DMS 273 (cell line): ENCODE measurements at regions not wholly inside any gene's neighbourhood (a gene's known extent, or its start where the extent isn't known, plus 50 kb on each side); places are given as distances from the start of the nearest gene placed in this dataset.

Experiments used
- DNase-seq: peaks from one replicate; lab custom pipeline; 2025; ENCODE audit not compliant: unreplicated experiment; lab: John Stamatoyannopoulos, UW

DNA sequence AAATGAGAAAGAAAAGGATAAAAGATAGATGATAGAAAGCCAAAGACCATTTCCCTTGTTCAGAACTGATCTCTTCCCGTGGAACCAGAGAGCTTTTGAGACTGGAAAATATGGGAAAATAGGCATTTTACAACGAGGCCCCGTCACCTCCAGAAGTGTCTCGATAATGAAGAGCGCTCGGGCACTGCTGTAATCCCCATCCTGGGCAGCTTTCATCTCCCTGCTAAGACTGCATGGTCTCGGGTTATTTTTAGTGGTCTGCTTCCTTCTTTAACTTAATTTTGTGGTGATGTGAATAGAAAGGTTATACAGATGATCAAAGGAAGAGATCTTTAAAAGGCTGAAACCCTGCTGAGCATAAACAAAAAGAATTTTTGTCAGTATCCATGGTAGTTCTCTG lies 176.6 kb downstream of the METTL4 start:
- DNase-seq, result no peak

GRCh38 chr18:2395427-2396161 lies 175.7 kb downstream of the METTL4 start:
- DNase-seq, result no peak

- no peak for DNase-seq
Measured at GRCh38 chr18:2396162-2396505, 175.2 kb downstream of the METTL4 start.

GRCh38 chr18:2400701-2401196 lies 170.6 kb downstream of the METTL4 start:
- no peak for DNase-seq

DNA sequence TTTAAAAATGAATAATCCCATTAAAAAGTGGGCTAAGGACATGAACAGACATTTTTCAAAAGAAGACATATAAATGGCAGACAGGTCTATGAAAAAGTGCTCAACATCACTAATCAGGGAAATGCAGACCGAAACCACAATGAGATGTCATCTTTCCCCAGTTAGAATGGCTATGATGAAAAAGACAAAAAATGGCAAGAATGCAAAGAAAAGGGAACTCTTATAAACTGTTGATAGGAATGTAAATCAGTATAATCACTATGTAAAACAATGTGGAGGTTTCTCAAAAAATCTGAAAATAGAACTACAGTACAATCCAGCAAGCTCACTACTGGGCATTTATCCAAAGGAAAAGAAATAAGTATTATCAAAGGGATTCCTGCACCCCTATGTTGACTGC lies 169.2 kb downstream of the METTL4 start:
- no peak for DNase-seq

DNA sequence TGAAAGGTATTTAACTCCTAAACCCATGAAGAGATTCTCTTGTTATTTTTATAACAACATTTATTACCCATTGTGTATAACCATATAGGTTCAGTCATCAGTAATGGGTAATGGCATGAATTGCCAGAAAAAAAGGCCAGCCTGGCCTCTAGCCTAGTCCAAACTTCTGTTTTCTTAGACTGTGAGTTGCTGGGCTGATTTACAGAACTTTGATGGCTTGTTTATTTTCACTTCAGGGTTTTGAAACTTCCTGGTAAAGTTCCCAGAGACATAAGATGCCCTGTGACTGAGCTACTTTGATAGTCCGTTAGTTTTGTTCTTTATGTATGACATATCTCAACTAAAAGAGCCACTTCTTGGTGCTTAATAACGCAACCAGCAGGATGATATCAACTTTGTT lies 164.8 kb downstream of the METTL4 start:
- no peak for DNase-seq

DNA sequence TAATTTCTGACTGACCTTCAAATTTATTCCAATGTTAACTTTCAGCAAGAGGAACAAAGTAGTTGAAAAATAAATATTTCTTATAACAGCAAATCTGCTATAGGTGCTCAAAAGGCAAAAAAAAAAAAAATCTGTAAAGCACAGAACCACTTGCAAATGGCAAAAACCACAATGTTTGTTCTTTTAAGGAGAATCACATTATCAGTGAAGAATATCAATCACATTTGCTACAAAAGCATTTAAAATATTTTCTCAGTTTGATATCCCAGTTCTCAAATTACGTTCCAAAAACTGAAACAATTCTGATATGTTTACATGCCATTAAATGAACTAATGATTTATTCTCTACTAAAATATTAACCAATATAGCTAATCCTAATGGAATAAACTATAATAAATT lies 163.3 kb downstream of the METTL4 start:
- no peak for DNase-seq

DNA sequence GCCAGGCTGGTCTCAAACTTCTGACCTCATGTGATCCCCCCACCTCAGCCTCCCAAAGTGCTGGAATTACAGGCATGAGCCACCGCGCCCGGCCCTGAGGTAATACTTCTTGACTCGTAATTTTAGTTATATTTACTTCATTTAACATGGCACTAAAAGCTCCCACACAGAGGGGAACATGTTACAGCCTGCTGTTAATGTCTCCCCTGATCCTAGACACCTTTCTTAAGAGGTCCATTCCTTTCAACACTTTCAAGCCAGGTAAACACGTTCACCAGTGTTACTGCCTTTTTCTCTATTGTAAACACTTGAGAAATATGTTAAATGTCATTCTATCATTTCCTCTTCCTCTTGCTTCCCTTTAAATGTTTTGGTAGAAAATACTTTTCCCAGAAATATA lies 161.4 kb downstream of the METTL4 start:
- DNase-seq, result no peak

- DNase-seq, result no peak
Measured at GRCh38 chr18:2410688-2411087, 160.6 kb downstream of the METTL4 start.

- no peak for DNase-seq
Measured at GRCh38 chr18:2411381-2411960, 159.8 kb downstream of the METTL4 start.

DNA sequence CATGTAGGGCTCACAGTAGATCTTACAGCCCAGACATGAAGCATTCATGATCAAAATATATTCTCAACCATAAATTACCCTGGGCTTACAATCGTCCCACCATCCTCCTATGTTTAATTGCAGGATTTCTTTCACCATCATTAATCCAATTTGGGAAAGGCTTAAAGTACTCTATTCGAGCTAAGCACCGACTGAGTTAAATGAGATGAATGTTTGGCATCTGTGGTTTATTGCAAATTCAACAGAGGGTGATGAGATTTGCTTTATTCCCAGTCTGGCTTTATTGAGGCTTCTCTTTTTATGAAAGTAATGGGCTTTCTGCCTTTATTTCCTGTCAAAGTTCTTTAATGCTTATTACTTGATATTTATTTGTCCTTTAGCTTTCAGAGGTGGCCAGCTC lies 159.0 kb downstream of the METTL4 start:
- no peak for DNase-seq

DNA sequence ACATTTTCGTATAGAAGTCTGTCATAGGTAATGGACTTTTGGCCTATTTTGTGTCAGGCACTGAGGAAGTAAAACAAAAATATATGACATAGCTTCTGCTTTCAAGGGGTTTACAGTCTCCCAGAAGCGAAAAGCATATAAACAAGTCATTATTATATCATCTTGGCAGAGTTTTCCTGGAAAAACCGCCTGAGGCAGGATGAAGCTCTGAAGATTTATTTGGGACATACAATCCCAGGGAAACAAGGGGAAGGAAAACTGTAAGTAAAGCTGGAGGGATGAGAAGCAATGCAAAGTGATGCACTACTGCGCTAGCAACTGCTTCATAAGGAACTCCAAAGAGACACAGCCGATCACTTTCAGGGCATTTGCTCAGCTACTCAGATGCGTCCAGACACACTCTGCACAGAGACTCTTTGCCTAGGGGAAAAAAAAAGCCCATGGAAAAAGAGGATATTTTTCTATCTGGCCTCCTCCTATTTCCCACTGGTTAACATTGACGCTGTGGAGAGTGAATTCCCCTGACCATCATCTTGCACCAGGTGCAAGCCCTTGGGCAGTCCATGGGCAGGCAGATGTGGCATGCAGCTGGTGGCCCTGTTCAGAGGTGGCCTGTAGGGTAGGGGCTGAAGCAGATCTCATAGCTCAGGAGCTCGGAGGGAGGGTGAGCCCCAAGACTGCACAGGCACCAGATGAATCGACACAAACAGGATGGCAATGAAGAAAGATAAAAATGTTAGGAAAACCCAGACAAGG lies 158.1 kb downstream of the METTL4 start:
- no peak for DNase-seq

- DNase-seq, result no peak
Measured at GRCh38 chr18:2414235-2414634, 157.1 kb downstream of the METTL4 start.

GRCh38 chr18:2415656-2416055 lies 155.6 kb downstream of the METTL4 start:
- DNase-seq, result no peak

- DNase-seq, result no peak
Measured at GRCh38 chr18:2417861-2418610, 153.3 kb downstream of the METTL4 start.

GRCh38 chr18:2420367-2420766 lies 150.9 kb downstream of the METTL4 start:
- DNase-seq, result no peak

GRCh38 chr18:2423761-2424160 lies 147.5 kb downstream of the METTL4 start:
- DNase-seq, result no peak

- no peak for DNase-seq
Measured at GRCh38 chr18:2424420-2424819, 146.9 kb downstream of the METTL4 start.

DNA sequence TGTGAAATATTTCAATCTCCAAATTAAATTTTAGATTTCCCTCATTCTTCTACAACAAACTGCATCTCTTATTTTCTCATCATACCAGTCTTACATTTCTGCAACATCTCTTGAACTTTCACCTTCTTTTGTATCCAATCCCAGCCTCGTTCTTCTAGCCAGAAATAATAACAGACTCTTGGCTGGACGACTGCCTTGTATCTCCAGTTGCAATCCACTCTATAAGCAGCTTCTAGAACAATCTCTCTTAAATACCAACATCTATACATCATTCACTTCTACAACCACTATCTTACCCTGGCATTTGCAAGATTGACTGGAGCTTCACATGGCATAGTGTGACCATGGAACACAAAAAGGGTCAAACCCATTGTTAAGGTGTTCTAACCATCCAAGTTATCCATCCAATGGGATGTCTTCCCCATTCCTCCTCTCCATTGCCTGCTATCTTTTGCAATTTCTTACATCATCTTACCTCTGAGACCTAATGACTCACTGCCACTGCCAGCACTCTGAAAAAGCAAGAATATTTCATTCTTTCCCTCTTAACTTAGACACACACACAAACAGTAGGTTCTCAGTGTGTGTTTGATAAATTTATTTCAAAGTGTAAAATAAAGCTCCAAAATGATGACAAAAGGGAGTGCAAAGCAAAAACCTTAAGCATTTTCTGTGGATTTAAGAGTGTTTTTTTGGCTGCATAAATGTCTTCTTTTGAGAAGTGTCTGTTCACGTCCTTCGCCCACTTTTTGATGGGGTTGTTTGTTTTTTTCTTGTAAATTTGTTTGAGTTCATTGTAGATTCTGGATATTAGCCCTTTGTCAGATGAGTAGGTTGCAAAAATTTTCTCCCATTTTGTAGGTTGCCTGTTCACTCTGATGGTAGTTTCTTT lies 145.6 kb downstream of the METTL4 start:
- DNase-seq, result no peak

GRCh38 chr18:2430191-2430590 lies 141.1 kb downstream of the METTL4 start:
- no peak for DNase-seq
